ENCODE measurements at regions not wholly inside any gene's neighbourhood (a gene's known extent, or its start where the extent isn't known, plus 50 kb on each side); places are given as distances from the start of the nearest gene placed in this dataset.

DNA sequence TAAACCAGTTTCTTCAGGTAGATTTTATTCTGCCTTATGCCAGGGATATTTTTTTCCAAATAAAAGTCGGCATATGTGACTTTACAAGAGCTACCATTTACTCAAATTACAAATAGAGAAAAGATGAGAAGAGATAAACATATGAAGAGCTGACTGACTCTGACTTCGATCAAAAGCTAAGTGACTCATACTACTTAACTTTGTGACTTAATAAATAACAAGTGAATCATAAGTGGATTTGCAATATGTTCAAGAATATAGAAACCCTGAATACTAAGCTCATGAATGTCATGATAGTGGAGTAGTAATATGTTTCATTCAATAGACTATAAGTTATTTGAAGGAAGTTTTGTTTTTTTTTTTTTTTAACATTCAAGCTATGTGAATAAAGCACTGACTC is 130.5 kb upstream of the ANO3 start:
- DNase-seq = no peak

DNA sequence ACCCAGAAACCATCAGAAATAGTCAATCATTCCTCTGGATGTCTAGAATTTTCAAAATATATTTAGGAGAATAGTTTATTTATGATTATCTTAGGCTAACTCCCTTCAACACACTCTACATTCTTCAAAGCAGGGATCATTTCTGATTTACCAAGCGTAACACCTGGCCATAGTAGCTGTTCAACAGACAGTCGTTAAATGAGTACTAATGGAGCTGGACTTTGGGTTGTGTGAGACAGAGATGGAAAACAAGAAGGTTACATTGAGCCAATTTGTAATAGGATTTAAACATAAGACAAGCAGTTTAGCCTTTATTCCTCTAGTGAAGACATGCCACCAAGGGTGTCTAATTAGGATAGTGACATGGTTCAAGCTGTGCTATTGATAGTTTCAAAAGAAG is 129.2 kb upstream of the ANO3 start:
- DNase-seq = no peak

DNA sequence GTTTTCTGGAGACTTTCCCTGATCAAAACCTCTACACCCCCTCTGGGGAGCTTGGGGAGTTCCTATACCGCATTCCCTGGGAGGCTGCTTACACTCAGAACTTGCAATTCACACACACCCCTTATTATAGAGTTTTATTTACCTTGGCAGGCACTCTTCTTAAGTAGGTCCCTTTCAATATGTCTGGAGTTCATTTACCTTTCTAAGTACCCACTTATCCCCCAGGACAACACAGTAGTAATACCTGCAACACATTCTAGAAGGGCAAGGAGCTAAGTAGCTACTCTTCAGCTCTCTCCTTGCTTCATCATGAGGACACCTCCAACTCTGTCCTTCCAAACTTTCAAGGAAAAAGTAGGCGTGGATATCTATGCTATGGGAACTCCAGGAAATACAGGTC is 127.8 kb upstream of the ANO3 start:
- no peak for DNase-seq

DNA sequence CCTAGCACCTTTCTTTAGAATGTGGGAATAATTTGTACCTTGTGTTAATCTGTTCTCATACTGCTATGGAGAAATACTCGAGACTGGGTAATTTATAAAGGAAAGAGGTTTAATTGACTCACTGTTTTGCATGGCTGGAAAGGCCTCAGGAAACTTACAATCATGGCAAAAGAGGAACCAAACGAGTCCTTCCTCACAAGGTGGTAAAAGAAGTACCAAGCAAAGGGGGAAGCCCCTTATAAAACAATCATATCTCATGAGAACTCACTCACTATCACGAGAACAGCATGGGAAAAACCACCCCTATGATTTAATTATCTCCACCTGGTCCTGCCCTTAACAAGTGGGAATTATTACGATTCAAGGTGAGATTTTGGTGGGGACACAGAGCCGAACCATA is 127.1 kb upstream of the ANO3 start:
- no peak for DNase-seq

DNA sequence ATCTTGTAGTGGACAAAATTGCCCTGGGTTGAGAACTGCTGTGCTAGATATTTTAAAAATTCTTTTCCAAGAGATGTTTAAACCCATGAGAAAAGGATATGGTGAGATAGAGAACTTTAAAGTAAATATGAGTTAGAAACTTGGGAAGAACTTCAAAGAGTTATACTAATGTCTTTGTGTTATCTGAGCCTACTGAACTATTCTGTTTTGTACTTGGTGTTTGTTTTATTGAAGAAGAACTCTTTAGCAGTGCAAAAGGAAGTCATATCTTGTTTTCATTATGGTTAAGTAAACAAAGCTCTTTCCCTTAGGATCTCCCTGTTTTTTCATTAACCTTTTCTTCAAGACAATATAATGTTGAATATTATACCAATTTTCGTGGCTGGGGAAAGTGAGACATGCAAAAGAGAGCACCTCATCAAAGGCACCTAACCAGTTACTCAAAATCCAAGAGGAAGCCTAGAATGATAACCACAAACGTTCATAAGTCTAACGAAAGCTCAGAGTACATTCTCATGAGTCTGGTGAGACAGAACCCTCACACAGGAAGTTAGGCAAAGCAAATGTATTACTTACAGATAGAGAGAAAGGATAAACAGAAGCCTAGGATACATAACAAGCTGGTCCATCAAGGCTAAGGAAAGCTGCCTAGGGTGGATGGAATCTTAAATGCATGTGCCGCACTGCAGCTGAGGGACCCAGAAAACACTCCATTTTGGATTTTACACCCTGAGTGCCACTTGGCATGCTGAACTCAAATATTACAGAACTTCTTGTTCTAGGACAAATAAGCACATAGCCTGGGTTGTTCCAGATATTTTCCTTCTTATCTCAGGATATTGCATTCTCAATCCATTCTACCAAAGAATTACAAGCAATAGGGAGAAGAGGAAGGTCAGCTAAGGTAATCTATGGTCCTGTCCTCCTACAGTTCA is 112.5 kb upstream of the ANO3 start:
- no peak for DNase-seq

DNA sequence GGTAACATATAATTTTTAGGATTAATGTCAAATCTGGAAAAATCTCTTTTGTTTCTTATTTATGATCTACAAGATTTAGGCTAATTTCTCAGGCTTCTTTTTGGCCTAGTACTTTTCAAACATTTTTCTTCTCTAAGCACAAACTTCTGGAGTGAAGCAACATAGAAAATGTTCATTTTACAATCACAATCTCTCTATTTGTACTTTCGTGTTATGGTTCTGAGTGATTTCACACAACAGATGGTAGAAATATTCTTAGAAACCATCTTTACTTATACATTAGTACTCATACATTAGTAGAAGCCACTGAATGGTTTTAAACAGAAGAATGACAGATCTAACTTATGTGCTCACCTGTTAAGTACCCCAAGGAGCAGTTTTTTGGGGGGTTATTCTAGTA is 106.3 kb upstream of the ANO3 start:
- no peak for DNase-seq

DNA sequence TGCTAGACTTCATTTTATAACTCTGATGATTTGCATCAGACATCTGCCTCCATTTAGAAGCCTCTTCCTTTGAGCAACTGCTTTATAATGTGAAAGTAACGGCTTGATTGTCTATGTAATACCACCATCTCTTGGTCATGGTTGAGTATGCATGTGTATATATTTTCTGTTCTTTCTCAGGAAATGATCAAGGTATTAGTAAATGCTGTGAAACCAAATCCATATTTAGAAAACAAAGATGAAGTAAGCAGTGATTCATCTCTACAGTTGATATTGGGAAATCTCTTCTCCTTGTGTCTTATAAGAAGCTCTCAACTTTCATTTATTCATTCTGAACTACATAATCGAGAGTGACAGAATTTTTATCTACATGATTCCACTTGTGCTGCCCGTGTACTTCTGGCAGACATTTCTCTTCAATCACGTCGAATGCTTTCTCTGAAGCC is 104.6 kb upstream of the ANO3 start:
- peak; percentile 48 for DNase-seq

DNA sequence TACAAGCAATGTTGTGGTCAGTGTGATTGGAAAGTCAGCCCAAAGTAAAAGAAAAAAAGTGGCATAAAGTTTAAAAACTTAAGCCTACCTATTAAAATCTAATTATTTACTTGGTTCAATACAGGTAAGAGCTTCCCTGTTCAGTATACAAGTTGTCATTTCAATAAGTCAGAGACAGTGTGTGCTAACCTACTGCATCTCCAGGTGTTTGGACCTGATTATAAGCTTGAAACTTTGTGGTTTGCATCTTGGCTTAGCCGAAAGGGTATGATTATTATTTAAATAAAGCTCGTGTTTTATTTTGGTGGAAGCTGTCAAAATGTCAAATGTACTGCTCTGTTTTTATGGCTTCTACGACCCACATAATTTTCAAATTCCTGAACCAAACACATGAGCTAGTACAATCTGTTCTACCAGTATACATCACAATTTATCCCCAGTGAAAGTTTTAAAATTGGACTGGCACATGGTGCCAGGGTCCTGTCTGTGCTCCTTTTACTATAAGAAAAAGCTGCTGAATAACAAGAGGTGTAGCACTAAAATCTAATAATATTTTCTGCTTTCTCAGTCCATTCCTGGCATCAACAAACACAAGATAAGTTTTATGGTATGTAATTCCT is 103.9 kb upstream of the ANO3 start:
- no peak for DNase-seq

DNA sequence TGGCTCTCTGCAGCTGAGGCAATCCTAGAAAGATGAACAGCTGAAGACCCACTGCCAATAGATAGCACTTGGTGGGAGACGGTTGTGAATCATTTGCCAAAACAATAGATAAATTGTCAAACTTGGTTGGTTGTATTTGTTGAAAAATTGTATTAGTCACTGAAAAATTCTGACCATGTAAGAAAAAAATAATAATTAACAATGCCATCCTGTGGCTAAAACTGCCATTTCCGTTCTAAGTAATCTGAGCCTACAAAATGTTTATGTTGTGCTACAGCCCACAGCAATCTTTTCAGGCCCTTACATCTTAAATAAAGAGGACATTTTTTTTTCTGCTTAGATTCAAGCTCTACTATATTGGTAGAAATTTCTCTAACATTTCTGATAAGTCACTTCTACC is 103.2 kb upstream of the ANO3 start:
- no peak for DNase-seq

DNA sequence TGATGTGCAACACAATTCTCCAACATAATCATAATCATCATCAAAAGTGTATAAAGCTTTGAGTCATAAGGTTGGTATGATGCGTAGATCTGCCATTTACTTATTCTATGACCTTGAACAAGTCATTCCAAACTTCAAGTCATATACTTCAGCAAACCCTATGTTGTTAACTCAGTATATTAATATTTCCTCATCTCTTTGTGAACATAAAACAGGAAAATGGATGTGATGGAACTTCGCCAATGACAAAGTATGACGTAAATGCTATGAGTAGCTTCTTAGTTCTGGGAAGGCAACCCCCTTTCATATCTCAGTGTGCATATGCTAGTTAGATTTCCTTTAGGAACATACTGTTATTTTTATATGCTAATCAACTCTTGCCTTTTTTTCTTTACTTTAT is 102.7 kb upstream of the ANO3 start:
- no peak for DNase-seq

DNA sequence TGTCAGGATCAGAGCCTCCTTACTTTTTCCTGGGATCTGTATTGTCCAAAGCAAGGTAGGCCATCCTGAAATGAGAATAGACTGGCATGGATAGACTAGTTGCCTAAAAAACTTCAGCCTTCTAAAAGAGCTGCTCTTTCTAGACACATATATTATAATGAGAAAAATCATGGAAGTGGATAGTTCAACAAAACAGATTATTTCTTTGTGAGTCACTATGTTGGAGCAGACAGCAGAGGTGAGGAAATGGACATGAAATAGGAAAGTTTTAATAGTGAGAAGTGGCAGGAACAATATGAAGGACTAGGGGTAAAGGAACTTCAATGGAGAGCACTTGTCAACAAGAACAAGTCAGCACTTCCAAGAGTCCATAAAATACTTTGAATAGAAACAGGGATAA is 101.9 kb upstream of the ANO3 start:
- DNase-seq = no peak

DNA sequence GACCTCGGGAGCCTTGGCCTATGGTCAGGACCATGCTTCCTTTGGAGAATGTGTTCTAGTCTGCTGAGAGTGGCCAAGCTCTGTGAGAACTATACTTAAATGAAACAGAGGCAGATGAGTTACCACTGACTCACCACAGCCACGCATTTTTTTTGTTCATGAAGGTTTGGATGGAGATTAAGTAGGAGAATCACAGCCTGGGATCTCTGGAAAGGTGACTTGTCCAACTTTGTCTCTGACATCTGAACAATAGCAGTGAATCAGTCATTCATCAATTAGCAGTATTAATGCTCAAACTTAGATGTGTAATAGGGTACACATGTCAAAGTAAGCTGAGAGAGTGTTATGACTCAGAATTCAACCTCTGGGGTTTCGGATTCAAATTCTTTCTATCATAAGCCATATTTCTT is 100.7 kb upstream of the ANO3 start:
- no peak for DNase-seq

DNA sequence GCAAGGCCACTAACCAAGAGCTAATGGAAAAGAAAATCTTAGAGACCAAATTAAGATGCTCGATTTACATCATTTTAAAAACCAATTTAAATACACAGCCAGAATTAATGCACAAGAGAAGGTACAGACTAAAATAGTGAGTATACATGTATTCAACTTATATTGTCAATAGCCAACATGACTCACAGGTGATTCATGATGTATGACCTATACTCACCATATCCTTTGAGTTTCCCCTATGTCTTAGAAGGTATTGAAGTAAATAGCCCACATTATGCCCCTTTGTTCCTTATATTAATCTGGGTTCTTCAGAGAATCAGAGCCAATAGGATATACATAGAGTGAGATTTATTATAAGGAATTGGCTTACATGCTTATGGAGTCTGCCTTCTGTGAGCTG is 97.5 kb upstream of the ANO3 start:
- DNase-seq = no peak

DNA sequence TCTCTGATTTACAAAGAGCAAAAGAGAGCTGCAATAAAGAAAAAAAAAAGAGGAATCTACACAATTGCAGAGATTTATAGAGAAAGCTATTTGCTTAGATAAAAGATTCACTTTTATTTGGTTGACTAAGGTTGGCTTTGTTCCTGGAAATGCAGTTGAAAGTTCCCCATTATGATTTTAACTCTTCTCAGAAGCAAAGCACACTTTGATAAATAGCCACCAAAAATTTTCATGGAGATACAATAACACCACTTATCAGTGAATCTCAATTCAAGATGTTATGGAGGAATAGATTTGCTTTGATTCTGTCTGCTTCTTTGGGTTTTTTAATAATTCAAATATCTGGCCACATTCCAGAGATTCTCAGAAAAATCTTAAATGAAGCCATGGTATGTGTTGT is 88.5 kb upstream of the ANO3 start:
- DNase-seq = no peak

DNA sequence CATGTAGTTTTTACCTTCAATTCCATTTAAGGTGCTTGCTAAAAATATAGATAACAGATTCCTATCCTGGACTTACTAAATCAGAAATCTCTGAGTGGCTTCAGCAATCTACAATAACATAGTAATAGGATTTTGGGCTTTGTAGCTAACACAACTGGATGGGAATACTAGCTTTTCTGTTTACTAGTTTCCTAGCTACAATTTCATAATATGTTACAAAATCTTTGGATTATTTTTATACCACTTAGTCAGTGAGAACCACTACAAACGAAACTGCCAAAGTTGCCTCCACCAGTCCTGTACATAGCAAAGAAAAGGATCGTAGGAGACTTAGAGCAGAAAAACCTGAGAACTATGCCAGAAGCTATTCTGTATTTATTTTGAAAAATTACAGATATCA is 87.7 kb upstream of the ANO3 start:
- no peak for DNase-seq

DNA sequence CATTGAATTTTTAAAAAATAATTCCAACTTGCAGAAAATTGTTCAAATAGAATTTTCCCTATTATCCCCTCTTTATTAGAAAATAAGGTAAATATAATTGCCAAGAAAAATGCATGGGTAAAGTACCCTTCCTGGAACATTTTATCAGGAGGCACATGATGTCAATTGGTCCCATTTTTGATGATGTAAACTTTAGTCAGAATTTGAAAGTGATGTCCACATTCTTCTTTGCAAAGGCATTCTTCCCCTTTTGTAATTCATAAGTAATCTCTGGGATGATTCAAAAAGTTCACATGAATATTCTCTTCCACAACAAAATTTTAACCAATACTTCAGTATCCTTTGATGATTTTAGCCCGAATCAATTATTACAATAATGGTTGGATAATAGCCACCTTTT is 86.9 kb upstream of the ANO3 start:
- DNase-seq = no peak

DNA sequence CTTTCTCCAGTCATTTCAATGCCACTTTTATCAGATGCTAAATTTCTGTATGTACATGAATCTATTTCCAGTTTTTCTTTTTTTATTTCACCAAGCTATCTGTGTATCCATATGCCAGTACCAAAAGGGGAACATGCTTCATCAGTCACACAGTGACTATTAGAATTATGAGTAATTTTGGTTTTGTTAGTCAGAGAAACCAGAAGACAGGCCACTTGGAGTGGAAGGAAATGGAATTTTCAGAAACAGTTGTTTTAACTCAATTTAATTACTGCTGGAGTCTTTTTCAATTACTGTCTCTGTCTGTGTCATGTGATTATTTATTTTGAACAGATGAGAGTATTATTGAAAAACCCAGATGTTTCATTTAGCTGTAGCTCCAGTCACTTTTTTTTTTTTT is 84.6 kb upstream of the ANO3 start:
- DNase-seq = no peak

DNA sequence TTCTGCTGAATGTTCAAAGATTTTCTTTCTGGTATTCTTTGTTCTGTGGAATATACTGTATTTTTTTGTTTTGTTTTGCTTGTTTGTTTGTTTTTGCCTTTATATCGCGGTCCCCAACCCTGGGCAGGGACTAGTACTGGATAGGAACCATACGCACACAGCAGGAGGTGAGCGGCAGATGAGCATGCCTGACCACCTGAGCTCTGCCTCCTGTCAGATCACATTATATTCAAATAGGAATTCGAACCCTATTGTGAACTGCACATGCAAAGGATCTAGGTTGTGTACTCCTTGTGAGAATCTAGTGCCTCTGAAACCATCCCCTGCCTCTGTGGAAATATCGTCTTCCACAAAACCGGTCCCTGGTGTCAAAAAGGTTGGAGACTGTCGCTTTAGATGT is 83.3 kb upstream of the ANO3 start:
- no peak for DNase-seq

DNA sequence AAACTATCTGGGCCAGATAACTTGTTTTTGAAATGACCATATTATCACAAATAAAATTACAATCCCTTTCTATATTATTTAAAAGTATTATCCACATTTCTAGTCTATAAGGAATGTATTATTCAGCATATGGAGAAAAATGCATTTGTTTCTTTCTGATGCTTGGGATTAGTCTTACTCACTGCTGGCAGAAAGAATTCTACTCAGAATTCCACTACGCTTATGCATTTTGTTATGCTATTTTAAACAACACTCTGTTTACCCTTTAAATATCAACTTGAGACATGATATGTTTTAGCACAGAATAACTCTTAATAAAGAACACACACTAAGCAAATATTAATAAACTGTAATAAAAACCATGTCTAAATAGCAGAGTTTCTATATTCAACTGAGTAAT is 77.6 kb upstream of the ANO3 start:
- no peak for DNase-seq

DNA sequence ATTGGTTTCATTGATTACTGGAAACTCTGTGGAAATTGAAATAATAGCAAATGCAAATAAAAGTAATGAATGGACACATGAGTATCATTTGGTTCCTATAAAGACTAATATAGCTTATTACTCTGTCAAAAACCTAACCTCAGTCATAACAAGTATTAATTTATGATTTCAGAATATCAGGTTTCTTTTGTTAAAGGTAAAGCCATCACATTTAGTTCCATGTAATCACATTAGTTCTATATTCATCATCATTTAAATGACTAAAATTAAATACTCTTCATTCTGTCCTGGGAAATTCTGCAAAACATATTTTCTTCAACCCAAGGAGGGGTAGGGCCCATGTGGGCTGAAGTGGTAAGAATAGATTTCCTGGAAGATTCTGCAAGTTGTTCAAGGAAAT is 68.2 kb upstream of the ANO3 start:
- DNase-seq = no peak

DNA sequence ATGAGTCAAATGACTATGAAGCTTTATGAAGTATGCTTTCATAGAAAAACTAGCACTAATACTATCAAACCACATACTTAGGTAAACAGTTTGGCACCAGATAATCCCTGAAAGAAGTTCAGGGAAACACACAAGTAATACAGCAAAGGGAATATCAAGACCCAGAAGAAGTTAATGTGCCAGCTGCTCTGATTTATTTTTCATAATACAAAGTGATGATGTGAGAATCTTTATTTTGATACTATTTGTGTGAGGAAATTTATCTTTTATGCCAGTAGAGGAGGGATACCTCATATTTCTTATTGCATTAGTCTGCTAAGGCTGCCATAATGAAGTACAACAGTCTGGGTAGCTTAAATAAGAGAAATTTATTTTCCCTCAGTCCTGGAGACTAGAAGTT is 67.7 kb upstream of the ANO3 start:
- no peak for DNase-seq

DNA sequence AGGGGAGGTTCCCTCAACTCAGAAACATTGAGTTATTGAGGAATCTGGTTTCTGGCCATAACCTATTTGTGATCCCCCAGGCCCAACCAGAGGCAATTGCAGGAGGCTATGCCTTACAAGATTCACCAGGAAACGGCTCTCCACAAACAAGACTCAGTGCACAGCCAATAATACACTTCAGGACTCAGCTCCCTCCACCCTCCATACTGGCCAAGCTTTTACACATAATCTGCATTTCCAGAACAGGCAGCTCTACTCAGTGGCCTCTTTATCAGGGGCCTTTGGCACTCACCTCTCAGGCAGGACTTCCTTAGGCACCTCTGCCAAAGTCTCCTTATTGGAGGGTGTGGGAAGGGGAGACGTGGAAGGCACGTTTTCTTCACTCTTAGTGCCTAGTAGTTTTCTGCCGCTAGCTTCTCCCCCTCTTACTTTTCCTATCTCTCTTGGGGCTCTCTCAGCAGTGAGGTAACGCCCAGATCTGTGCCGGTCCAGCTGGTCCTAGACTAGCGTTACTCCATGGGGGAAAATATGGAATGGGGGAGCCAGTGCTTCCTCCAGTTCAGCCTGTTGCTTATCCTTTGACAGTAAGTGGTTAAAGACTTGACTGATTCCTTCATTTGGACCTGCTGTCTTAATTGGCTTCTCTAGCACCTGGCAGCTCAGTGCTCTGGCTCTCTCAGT is 62.8 kb upstream of the ANO3 start:
- DNase-seq = no peak

DNA sequence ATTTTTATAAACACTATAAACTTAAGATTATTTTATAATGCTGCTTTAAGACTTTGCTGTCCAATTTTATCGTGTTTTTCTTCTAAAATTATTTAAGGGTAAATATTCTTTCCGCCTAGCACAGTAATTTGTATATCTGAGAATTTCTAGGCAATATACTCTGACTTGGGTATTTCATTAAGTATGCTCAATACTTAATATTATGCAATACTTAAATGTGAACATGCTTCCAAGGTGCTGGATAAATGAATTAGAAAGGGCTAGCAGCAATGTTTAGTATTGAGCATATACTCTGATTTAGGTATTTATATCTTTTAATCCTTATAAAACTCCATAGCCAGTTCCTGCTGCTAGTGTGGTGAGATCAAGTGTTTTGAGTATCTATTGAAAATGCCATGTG is 60.3 kb upstream of the ANO3 start:
- DNase-seq = no peak

DNA sequence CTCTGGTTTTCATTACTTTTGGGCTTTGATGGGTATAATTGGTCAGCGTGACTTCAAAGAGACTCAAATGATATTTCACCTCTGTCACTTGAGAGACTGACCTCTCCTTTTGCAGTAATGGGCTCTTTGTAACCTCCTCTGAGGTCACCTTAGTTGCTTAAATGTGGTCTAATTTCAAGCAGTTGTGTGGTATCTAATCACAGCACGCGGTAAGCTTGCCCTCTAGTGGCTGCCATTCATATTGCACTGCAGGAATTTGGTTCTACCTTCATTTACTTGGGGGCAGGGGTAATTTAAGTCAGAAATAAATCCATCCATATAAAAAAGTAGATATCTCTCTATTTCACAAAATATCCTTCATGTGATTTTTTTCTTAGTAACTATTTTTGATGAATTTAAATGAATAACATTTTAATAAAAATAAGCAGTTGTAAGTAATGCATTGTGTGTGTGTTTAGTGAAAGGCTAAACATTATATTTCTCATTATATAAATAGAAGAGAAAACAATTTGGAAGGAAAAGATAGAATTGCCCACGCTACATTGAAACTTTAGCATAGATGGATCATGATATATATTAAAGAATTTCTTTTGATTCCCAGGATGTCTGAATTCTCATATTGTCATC is 55.0 kb upstream of the ANO3 start:
- DNase-seq = peak; percentile 75
